Neuronal stem cell (in vitro differentiated cells): ENCODE measurements at regions not wholly inside any gene's neighbourhood (a gene's known extent, or its start where the extent isn't known, plus 50 kb on each side); places are given as distances from the start of the nearest gene placed in this dataset.

Experiments used
- DNase-seq: peaks from one replicate; pipeline ENCODE4 v3.0.0-alpha.2; 2013; ENCODE audit warnings: low spot score
- H2AFZ ChIP-seq: one replicate; pipeline ENCODE4 v1.6.1; 2013; ENCODE audit warnings: mild to moderate bottlenecking, low read length, inconsistent platforms
- H2AK5ac ChIP-seq: 2 replicates; pipeline ENCODE4 v1.6.1; 2013; ENCODE audit warnings: low read depth, mild to moderate bottlenecking, inconsistent platforms, low read length, moderate library complexity, mixed read lengths
- H2BK120ac ChIP-seq: 2 replicates; pipeline ENCODE4 v1.6.1; 2013; ENCODE audit warnings: low read depth, mild to moderate bottlenecking, inconsistent platforms, low read length, moderate library complexity, mixed read lengths
- H2BK12ac ChIP-seq: one replicate; pipeline ENCODE4 v1.6.1; 2013; ENCODE audit warnings: low read length, inconsistent platforms
- H2BK15ac ChIP-seq: 2 replicates; pipeline ENCODE4 v1.6.1; 2013; ENCODE audit warnings: mild to moderate bottlenecking, low read length, inconsistent platforms, mixed read lengths
- H2BK5ac ChIP-seq: one replicate; pipeline ENCODE4 v1.6.1; 2013; ENCODE audit warnings: inconsistent platforms, mild to moderate bottlenecking, low read length, moderate library complexity
- H3K14ac ChIP-seq: one replicate; pipeline ENCODE4 v1.6.1; 2013; ENCODE audit warnings: low read length, inconsistent platforms
- H3K18ac ChIP-seq: 2 replicates; pipeline ENCODE4 v1.6.1; 2013; ENCODE audit warnings: low read length, inconsistent platforms
- H3K23ac ChIP-seq: 2 replicates; pipeline ENCODE4 v1.6.1; 2013; ENCODE audit warnings: low read depth, mild to moderate bottlenecking, mixed read lengths, low read length, inconsistent platforms; ENCODE audit not compliant: poor library complexity
- H3K27ac ChIP-seq: replicated peaks from 3 replicates; pipeline ENCODE4 v1.5.1; 2013; ENCODE audit warnings: low read length, inconsistent platforms
- H3K27me3 ChIP-seq, 3 experiments: 2 replicates each; pipeline ENCODE4 v1.6.1; 2013; ENCODE audit warnings: low read length in 3 of 3, mild to moderate bottlenecking in 2 of 3, inconsistent platforms in 1 of 3, low read depth in 1 of 3, mixed read lengths in 1 of 3, moderate library complexity in 1 of 3; ENCODE audit not compliant: control insufficient read depth in 3 of 3, insufficient read depth in 3 of 3
- H3K36me3 ChIP-seq, 2 donors: replicated peaks in 1 of 2; 2 replicates each; pipeline ENCODE4 v1.6.1; 2013; ENCODE audit warnings: low read length in 2 of 2; ENCODE audit not compliant: control insufficient read depth in 2 of 2, insufficient read depth in 2 of 2
- H3K4ac ChIP-seq: 2 replicates; pipeline ENCODE4 v1.6.1; 2013; ENCODE audit warnings: inconsistent platforms, mild to moderate bottlenecking, low read length, moderate library complexity
- H3K4me1 ChIP-seq, 2 donors: 1 replicate in 1 of 2; 2 replicates in 1 of 2; pipeline ENCODE4 v1.6.1; 2013; ENCODE audit warnings: low read length in 2 of 2, low read depth in 1 of 2; ENCODE audit not compliant: control insufficient read depth in 2 of 2, insufficient read depth in 1 of 2
- H3K4me2 ChIP-seq: one replicate; pipeline ENCODE4 v1.6.1; 2013; ENCODE audit warnings: mild to moderate bottlenecking, low read length, inconsistent platforms; ENCODE audit not compliant: insufficient read depth, poor library complexity, severe bottlenecking
- H3K4me3 ChIP-seq, 2 donors: 2 replicates each; pipeline ENCODE4 v1.5.1; 2013; ENCODE audit warnings: low read length in 2 of 2, mild to moderate bottlenecking in 2 of 2, inconsistent platforms in 1 of 2, moderate library complexity in 1 of 2
- H3K79me1 ChIP-seq: one replicate; pipeline ENCODE4 v1.6.1; 2013; ENCODE audit warnings: low read depth, mild to moderate bottlenecking, inconsistent platforms, low read length, moderate library complexity
- H3K9ac ChIP-seq: one replicate; pipeline ENCODE4 v1.6.1; 2013; ENCODE audit warnings: mild to moderate bottlenecking, low read depth, low read length, inconsistent platforms; ENCODE audit not compliant: poor library complexity
- H3K9me3 ChIP-seq, 2 donors: replicated peaks in 1 of 2; 2 replicates each; pipeline versions ENCODE3 to v1.6.1; 2013; ENCODE audit warnings: low read length in 2 of 2, mild to moderate bottlenecking in 2 of 2, inconsistent platforms in 1 of 2, low read depth in 1 of 2, mixed read lengths in 1 of 2, moderate library complexity in 1 of 2; ENCODE audit not compliant: control insufficient read depth in 2 of 2, insufficient read depth in 1 of 2
- H4K8ac ChIP-seq: one replicate; pipeline ENCODE4 v1.6.1; 2013; ENCODE audit warnings: low read depth, mild to moderate bottlenecking, inconsistent platforms, low read length, moderate library complexity
- H4K91ac ChIP-seq: one replicate; pipeline ENCODE4 v1.6.1; 2013; ENCODE audit warnings: low read length, low read depth, mild to moderate bottlenecking, inconsistent platforms; ENCODE audit not compliant: poor library complexity
- WGBS, 2 donors: extraction: QIAGEN DNeasy Blood & Tissue Kit; methylation state at CpG; one replicate each; pipeline ENCODE4 v1.1.7; 2013; ENCODE audit warnings: missing lambda C conversion rate in 2 of 2, mixed read lengths in 1 of 2; ENCODE audit not compliant: insufficient read length in 2 of 2, insufficient replicate concordance in 1 of 2; ENCODE audit errors: extremely low coverage in 2 of 2; 5-methylcytosine and 5-hydroxymethylcytosine counted together

DNA sequence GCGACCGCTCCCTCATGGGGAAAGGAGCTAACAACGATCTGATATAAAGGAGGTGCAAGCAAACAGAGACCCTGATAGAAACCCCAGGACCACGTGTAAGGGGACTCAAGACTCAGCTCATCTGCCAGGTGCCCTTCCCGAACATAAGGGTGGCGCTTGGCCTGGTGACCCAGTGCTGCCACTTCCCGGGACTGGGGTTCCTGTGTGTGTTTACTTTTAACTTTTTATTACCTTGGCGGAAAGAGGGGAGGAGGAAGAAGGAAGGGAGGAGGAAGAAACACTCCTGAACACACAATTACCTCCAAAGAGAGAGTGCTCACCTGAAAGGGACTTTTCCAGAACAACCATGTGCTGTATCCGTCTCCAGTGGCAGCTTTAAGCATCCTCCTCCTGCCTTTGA lies 56.5 kb upstream of the EDAR start:
- no peak overlapping the region for H3K4ac ChIP-seq
- H4K8ac ChIP-seq: no peak overlapping the region
- H2BK120ac ChIP-seq: no peak overlapping the region
- no peaks in the 10 kb centered on the region for H3K27me3 ChIP-seq
- no peak overlapping the region for H2AFZ ChIP-seq
- no peak overlapping the region for H2AK5ac ChIP-seq
- no peaks in the 10 kb centered on the region for H3K79me1 ChIP-seq
- no peak overlapping the region for H2BK5ac ChIP-seq
- H3K18ac ChIP-seq: no peak overlapping the region
- H3K4me3 ChIP-seq: no peak overlapping the region
- no peak overlapping the region for H3K14ac ChIP-seq
- no peak for DNase-seq
- H3K36me3 ChIP-seq: no peaks in the 10 kb centered on the region
- no peak overlapping the region for H3K9ac ChIP-seq
- H3K9me3 ChIP-seq: peaks cover 0 to 2% of the 10 kb centered on the region in 2 donors
- no peak overlapping the region for H3K23ac ChIP-seq
- no peak overlapping the region for H2BK15ac ChIP-seq
- WGBS, 2 donors: no CpG with 5 or more reads among the region's 9 CpGs
- H3K27ac ChIP-seq: no peak overlapping the region
- H3K4me1 ChIP-seq: peaks cover 0 to 6% of the 10 kb centered on the region in 2 donors
- H3K4me2 ChIP-seq: no peak overlapping the region
- no peak overlapping the region for H4K91ac ChIP-seq
- no peak overlapping the region for H2BK12ac ChIP-seq

- no peaks in the 10 kb centered on the region for H3K36me3 ChIP-seq
- WGBS, 2 donors: no CpG with 5 or more reads among the region's 4 CpGs
- no peak overlapping the region for H2AK5ac ChIP-seq
Observed at GRCh38 chr2:109038992-109039391, 50.0 kb upstream of the EDAR start.

More at GRCh38 chr2:109038992-109039391, 50.0 kb upstream of the EDAR start:
- Histone ChIP-seq H3K4me3 (no peak overlapping the region), H3K27ac (no peak overlapping the region), H3K27me3 (peaks cover 0 to 3% (median 0%) of the 10 kb centered on the region in 3 experiments), H2BK12ac (no peak overlapping the region), H3K4me2 (no peak overlapping the region), H3K79me1 (no peaks in the 10 kb centered on the region), H2BK15ac (no peak overlapping the region), H4K8ac (no peak overlapping the region), H3K23ac (no peak overlapping the region), H2AFZ (no peak overlapping the region), H3K9me3 (peaks cover 0 to 2% of the 10 kb centered on the region in 2 donors), H2BK5ac (no peak overlapping the region), H3K14ac (no peak overlapping the region), H3K18ac (no peak overlapping the region), H3K4me1 (no peaks in the 10 kb centered on the region), H2BK120ac (no peak overlapping the region), H3K4ac (no peak overlapping the region), H4K91ac (no peak overlapping the region), H3K9ac (no peak overlapping the region)
- no peak for DNase-seq
